MM.1S (cell line): ENCODE measurements at regions not wholly inside any gene's neighbourhood (a gene's known extent, or its start where the extent isn't known, plus 50 kb on each side); places are given as distances from the start of the nearest gene placed in this dataset.

Experiments used
- DNase-seq: peaks from one replicate; pipeline ENCODE4 v3.0.0-alpha.2; 2015
- H2AFZ ChIP-seq: fragments of 300-600 bp; sonication (generic); 2 replicates; pipeline ENCODE4 v1.6.0; 2016; ENCODE audit warnings: antibody characterized with exemption, low read length
- H3F3A ChIP-seq: fragments of 300-600 bp; sonication (generic); 2 replicates; pipeline ENCODE4 v1.6.1; 2016; ENCODE audit warnings: mild to moderate bottlenecking, antibody characterized with exemption, low read length, moderate library complexity, mixed read lengths; ENCODE audit not compliant: insufficient read depth
- H3K27ac ChIP-seq: fragments of 300-600 bp; sonication (generic); 2 replicates; pipeline ENCODE4 v1.5.1; 2016; ENCODE audit warnings: mild to moderate bottlenecking, low read length
- H3K27me3 ChIP-seq: fragments of 300-600 bp; sonication (generic); replicated peaks from 2 replicates; pipeline ENCODE4 v1.6.0; 2016; ENCODE audit warnings: low read length; ENCODE audit not compliant: insufficient read depth
- H3K36me3 ChIP-seq: fragments of 300-600 bp; sonication (generic); replicated peaks from 2 replicates; pipeline ENCODE4 v1.6.1; 2016; ENCODE audit warnings: mild to moderate bottlenecking, low read length, mixed read lengths; ENCODE audit not compliant: insufficient read depth
- H3K4me1 ChIP-seq: fragments of 300-600 bp; sonication (generic); 2 replicates; pipeline ENCODE4 v1.6.1; 2016; ENCODE audit warnings: low read length, mixed read lengths
- H3K4me2 ChIP-seq: fragments of 300-600 bp; sonication (generic); 2 replicates; pipeline ENCODE4 v1.6.0; 2016; ENCODE audit warnings: low read depth, low read length
- H3K4me3 ChIP-seq: fragments of 300-600 bp; sonication (generic); 2 replicates; pipeline ENCODE4 v1.5.1; 2016; ENCODE audit warnings: low read length, mixed read lengths
- H3K79me2 ChIP-seq: fragments of 300-600 bp; sonication (generic); 2 replicates; pipeline ENCODE4 v1.6.1; 2016; ENCODE audit warnings: mixed run types, low read length, mixed read lengths
- H3K9ac ChIP-seq: fragments of 300-600 bp; sonication (generic); 2 replicates; pipeline ENCODE4 v1.6.1; 2016; ENCODE audit warnings: low read length, mixed read lengths
- H3K9me2 ChIP-seq: fragments of 300-600 bp; sonication (generic); replicated peaks from 2 replicates; pipeline ENCODE4 v1.6.1; 2016; ENCODE audit warnings: mild to moderate bottlenecking, low read length, mixed read lengths; ENCODE audit not compliant: insufficient read depth
- H3K9me3 ChIP-seq: fragments of 300-600 bp; sonication (generic); replicated peaks from 2 replicates; pipeline ENCODE4 v1.6.1; 2016; ENCODE audit warnings: mild to moderate bottlenecking, low read length, mixed read lengths; ENCODE audit not compliant: insufficient read depth
- H4K20me1 ChIP-seq: fragments of 300-600 bp; sonication (generic); 2 replicates; pipeline ENCODE4 v1.6.1; 2016; ENCODE audit warnings: mild to moderate bottlenecking, low read length, moderate library complexity, mixed read lengths; ENCODE audit not compliant: insufficient read depth
- CTCF ChIP-seq: fragments of 300-600 bp; sonication (generic); IDR thresholded peaks from 2 replicates; pipeline ENCODE4 v1.5.1; 2016; ENCODE audit warnings: antibody characterized with exemption, low read length, mixed read lengths
- EZH2 ChIP-seq: fragments of 300-600 bp; sonication (generic); optimal IDR thresholded peaks from 2 replicates; pipeline ENCODE3; 2017; ENCODE audit warnings: low read depth, mild to moderate bottlenecking, antibody characterized with exemption, low read length, mixed read lengths
- EZH2phosphoT487 ChIP-seq: fragments of 300-600 bp; sonication (generic); IDR thresholded peaks from 2 replicates; pipeline ENCODE4 v1.6.1; 2018; ENCODE audit warnings: antibody characterized with exemption, low read length

GRCh38 chr5:110852541-110852940 is 113.7 kb downstream of the SLC25A46 start:
- no peak for DNase-seq
- Histone ChIP-seq H3K36me3 (no peaks in the 10 kb centered on the region), H4K20me1 (no peaks in the 10 kb centered on the region), H3K4me3 (no peak overlapping the region), H3K9me3 (no peaks in the 10 kb centered on the region), H2AFZ (peak overlapping the region; percentile 32), H3K4me2 (peak overlapping the region; percentile 26), H3K9ac (no peak overlapping the region), H3F3A (peaks cover 13% of the 10 kb centered on the region), H3K79me2 (no peaks in the 10 kb centered on the region), H3K27me3 (no peaks in the 10 kb centered on the region), H3K9me2 (no peaks in the 10 kb centered on the region), H3K27ac (peak overlapping the region; percentile 54; the same call in 1 of the 2 replicates), H3K4me1 (peaks cover 27% of the 10 kb centered on the region)
- TF ChIP-seq EZH2phosphoT487 (no peak), EZH2 (no peak), CTCF (no peak)

GRCh38 chr5:110853267-110853666 is 114.5 kb downstream of the SLC25A46 start:
- no peak overlapping the region for H3K4me3 ChIP-seq
- H3K9ac ChIP-seq, result no peak overlapping the region
- H3K9me3 ChIP-seq, result no peaks in the 10 kb centered on the region
- no peak for TF ChIP-seq EZH2
- H2AFZ ChIP-seq, result no peak overlapping the region
- DNase-seq, result no peak
- H4K20me1 ChIP-seq, result no peaks in the 10 kb centered on the region
- H3K36me3 ChIP-seq, result no peaks in the 10 kb centered on the region
- H3K27me3 ChIP-seq, result no peaks in the 10 kb centered on the region
- peaks cover 13% of the 10 kb centered on the region for H3F3A ChIP-seq
- H3K9me2 ChIP-seq, result no peaks in the 10 kb centered on the region
- H3K4me1 ChIP-seq, result peaks cover 27% of the 10 kb centered on the region
- no peak overlapping the region for H3K27ac ChIP-seq
- H3K79me2 ChIP-seq, result no peaks in the 10 kb centered on the region
- H3K4me2 ChIP-seq, result peak overlapping the region; percentile 1; the same call in 1 of the 2 replicates

GRCh38 chr5:110854200-110854599 is 115.4 kb downstream of the SLC25A46 start:
- Histone ChIP-seq H3K9me3 (no peaks in the 10 kb centered on the region), H3K9me2 (no peaks in the 10 kb centered on the region), H3K9ac (no peak overlapping the region), H3K27me3 (no peaks in the 10 kb centered on the region), H4K20me1 (no peaks in the 10 kb centered on the region), H3K4me2 (no peak overlapping the region), H3K27ac (no peak overlapping the region), H3K4me1 (peaks cover 27% of the 10 kb centered on the region), H3F3A (peaks cover 13% of the 10 kb centered on the region), H3K36me3 (no peaks in the 10 kb centered on the region), H3K4me3 (no peak overlapping the region), H2AFZ (no peak overlapping the region), H3K79me2 (no peaks in the 10 kb centered on the region)
- TF ChIP-seq EZH2 (no peak), CTCF (no peak), EZH2phosphoT487 (no peak)
- DNase-seq, result no peak

GRCh38 chr5:110855961-110856360 is 117.2 kb downstream of the SLC25A46 start:
- H2AFZ ChIP-seq, result no peak overlapping the region
- no peak overlapping the region for H3K4me3 ChIP-seq
- H4K20me1 ChIP-seq, result no peaks in the 10 kb centered on the region
- H3K4me1 ChIP-seq, result peaks cover 27% of the 10 kb centered on the region
- TF ChIP-seq EZH2phosphoT487 (no peak), CTCF (no peak), EZH2 (no peak)
- no peak for DNase-seq
- no peak overlapping the region for H3K4me2 ChIP-seq
- H3K27ac ChIP-seq, result no peak overlapping the region
- H3K9me2 ChIP-seq, result no peaks in the 10 kb centered on the region
- no peaks in the 10 kb centered on the region for H3K9me3 ChIP-seq
- peaks cover 13% of the 10 kb centered on the region for H3F3A ChIP-seq
- no peak overlapping the region for H3K9ac ChIP-seq
- H3K27me3 ChIP-seq, result no peaks in the 10 kb centered on the region
- H3K36me3 ChIP-seq, result no peaks in the 10 kb centered on the region
- H3K79me2 ChIP-seq, result no peaks in the 10 kb centered on the region
